Tibial nerve (tissue), 4 donors: ENCODE measurements at regions not wholly inside any gene's neighbourhood (a gene's known extent, or its start where the extent isn't known, plus 50 kb on each side); places are given as distances from the start of the nearest gene placed in this dataset.

Experiments
- DNase-seq, 2 donors: peaks; one replicate each; pipeline ENCODE4 v3.0.0-alpha.2; 2019; ENCODE audit warnings: low spot score in 2 of 2
- H3K27ac ChIP-seq, 4 donors: fragments of 200-600 bp; sonication (generic) in 3 of 4; one replicate each; pipeline ENCODE4 v1.5.1; 2017 to 2019; ENCODE audit warnings: mild to moderate bottlenecking in 1 of 4
- H3K27me3 ChIP-seq, 2 donors: fragments of 200-600 bp; sonication (generic) in 1 of 2; one replicate each; pipeline versions ENCODE4 v1.5.1 to v1.6.0; 2017 to 2019
- H3K36me3 ChIP-seq, 3 donors: fragments of 200-600 bp; sonication (generic); one replicate each; pipeline ENCODE4 v1.5.1; 2018 to 2019
- H3K4me1 ChIP-seq, 4 donors: fragments of 200-600 bp; sonication (generic) in 3 of 4; one replicate each; pipeline ENCODE4 v1.5.1; 2017 to 2019
- H3K4me3 ChIP-seq, 4 donors: fragments of 200-600 bp; sonication (generic) in 3 of 4; one replicate each; pipeline ENCODE4 v1.5.1; 2017 to 2019; ENCODE audit warnings: mild to moderate bottlenecking in 1 of 4, moderate library complexity in 1 of 4
- H3K9me3 ChIP-seq, 4 donors: fragments of 200-600 bp; sonication (generic) in 3 of 4; one replicate each; pipeline ENCODE4 v1.5.1; 2017 to 2019
- EP300 ChIP-seq, 2 donors: sonication (generic); formaldehyde crosslinking; IDR thresholded peaks; one replicate each; pipeline ENCODE4 v1.6.1; 2017; ENCODE audit warnings: antibody characterized with exemption in 2 of 2, mild to moderate bottlenecking in 1 of 2
- POLR2A ChIP-seq, 2 donors: fragments of 450-650 bp; IDR thresholded peaks; one replicate each; pipeline ENCODE4 v1.6.1; 2017; ENCODE audit warnings: antibody characterized with exemption in 2 of 2, mild to moderate bottlenecking in 2 of 2, moderate library complexity in 2 of 2
- WGBS, 2 donors: methylation state at CpG; one replicate each; pipeline ENCODE4 v1.1.5; 2018; 5-methylcytosine and 5-hydroxymethylcytosine counted together
- TF ChIP-seq, protein P1 (sequence below), 5 experiments: fragments of 200-600 bp in 3 of 5; fragments of 450-650 bp in 2 of 5; sonication (generic) in 3 of 5; IDR thresholded peaks; one replicate each; pipeline ENCODE4 v1.5.1; 2016 to 2019; ENCODE audit warnings: antibody characterized with exemption in 5 of 5, mild to moderate bottlenecking in 3 of 5, moderate library complexity in 2 of 5

DNA sequence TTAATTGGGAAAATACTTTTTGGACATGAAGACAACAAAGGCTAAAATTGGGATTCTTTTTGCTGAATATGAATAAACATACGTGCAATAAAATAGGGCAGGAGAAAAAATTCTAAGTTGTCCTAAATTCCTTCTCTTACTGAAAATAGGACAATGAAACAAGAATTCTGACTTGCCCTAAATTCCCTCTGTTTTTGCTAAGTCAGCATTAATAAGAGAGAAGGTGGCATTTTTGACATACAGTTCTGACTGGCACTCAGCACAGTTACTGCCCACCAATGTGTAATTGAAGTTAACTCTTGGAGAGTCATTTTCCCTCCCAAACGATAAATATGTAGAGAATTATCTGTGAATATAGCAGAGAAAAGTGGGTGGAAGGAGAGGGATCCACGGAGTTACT lies 1021.1 kb upstream of the CDH8 start:
- H3K4me1 ChIP-seq, result no peaks in the 10 kb centered on the region
- no peak for TF ChIP-seq EP300 (IDR thresholded peaks at IDR 0.05)
- TF ChIP-seq, protein P1, sequence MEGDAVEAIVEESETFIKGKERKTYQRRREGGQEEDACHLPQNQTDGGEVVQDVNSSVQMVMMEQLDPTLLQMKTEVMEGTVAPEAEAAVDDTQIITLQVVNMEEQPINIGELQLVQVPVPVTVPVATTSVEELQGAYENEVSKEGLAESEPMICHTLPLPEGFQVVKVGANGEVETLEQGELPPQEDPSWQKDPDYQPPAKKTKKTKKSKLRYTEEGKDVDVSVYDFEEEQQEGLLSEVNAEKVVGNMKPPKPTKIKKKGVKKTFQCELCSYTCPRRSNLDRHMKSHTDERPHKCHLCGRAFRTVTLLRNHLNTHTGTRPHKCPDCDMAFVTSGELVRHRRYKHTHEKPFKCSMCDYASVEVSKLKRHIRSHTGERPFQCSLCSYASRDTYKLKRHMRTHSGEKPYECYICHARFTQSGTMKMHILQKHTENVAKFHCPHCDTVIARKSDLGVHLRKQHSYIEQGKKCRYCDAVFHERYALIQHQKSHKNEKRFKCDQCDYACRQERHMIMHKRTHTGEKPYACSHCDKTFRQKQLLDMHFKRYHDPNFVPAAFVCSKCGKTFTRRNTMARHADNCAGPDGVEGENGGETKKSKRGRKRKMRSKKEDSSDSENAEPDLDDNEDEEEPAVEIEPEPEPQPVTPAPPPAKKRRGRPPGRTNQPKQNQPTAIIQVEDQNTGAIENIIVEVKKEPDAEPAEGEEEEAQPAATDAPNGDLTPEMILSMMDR (IDR thresholded peaks at IDR 0.05), result no peak
- no peak for TF ChIP-seq POLR2A (IDR thresholded peaks at IDR 0.05)
- peaks cover 0 to 6% (median 0%) of the 10 kb centered on the region in 4 donors for H3K9me3 ChIP-seq
- no peak for DNase-seq
- 60 to 74% methylated on average over 3 of the region's 3 CpGs for WGBS, 2 donors
- no peaks in the 10 kb centered on the region for H3K27me3 ChIP-seq
- H3K27ac ChIP-seq, result no peak overlapping the region
- H3K4me3 ChIP-seq, result no peak overlapping the region
- H3K36me3 ChIP-seq, result no peaks in the 10 kb centered on the region

DNA sequence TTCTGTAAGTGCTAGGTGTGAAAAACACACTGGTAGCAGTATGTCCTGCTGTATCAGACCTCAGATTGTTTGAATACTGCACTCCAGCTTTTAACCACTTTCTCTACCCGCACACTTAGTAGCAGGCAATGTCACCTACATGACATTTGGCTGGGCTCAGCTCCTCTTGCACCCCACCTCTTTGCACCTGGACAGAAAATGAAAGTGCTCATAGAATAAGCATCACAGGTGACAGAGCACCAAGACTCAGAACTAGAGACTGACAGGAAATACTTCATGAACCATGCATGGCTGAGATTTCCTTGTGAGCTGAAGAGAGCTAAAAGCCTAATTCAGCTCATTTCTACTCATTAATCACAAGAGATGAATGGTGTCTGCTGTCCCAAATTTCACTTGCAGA lies 1014.2 kb upstream of the CDH8 start:
- no peak for DNase-seq
- H3K36me3 ChIP-seq, result no peaks in the 10 kb centered on the region
- H3K4me3 ChIP-seq, result no peak overlapping the region
- H3K9me3 ChIP-seq, result no peaks in the 10 kb centered on the region
- 84 to 89% methylated on average over 1 of the region's 1 CpG for WGBS, 2 donors
- TF ChIP-seq EP300 (IDR thresholded peaks at IDR 0.05), result no peak
- TF ChIP-seq, protein P1 (IDR thresholded peaks at IDR 0.05), result no peak
- no peak for TF ChIP-seq POLR2A (IDR thresholded peaks at IDR 0.05)
- H3K27ac ChIP-seq, result no peak overlapping the region
- no peaks in the 10 kb centered on the region for H3K27me3 ChIP-seq
- H3K4me1 ChIP-seq, result no peaks in the 10 kb centered on the region

DNA sequence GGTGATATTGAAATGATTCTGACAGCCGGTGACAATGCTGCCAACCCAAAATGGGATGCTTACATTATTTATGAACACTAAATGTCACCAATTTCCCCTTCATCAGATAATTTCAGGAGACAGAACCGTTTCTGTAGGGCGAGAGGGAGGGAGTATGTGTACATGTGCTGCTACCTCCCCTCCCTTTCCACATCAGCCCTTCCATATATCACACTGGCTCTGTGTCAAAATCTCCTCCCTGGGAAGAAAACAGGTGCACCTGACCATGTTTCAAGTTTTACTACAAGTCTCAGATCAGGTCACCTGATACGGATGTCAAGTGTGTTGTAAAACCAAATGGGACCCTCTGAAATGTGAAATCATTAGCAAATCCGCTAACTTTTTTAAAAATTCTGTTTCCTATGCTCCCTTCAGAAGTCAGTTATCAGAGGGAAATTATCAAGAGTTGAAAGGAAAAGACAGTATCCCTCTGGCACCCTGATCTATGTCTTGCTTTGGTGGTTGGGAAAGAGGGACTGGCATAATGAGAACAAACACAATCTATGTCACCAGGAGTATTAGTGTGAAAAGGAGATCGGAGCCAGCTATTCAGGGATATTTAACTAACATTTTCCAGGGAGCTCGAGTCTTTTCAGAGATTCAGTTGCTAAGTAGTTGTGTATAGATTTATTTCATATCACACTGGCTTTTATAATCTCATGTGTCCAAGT lies 1002.3 kb upstream of the CDH8 start:
- 63 to 68% methylated on average over 7 of the region's 7 CpGs for WGBS, 2 donors
- Histone ChIP-seq H3K36me3 (no peaks in the 10 kb centered on the region), H3K27ac (no peak overlapping the region), H3K4me1 (no peaks in the 10 kb centered on the region), H3K9me3 (no peaks in the 10 kb centered on the region), H3K4me3 (no peak overlapping the region), H3K27me3 (no peaks in the 10 kb centered on the region)
- DNase-seq, result no peak
- no peak for TF ChIP-seq EP300 (IDR thresholded peaks at IDR 0.05)
- TF ChIP-seq, protein P1 (IDR thresholded peaks at IDR 0.05), result no peak
- no peak for TF ChIP-seq POLR2A (IDR thresholded peaks at IDR 0.05)

DNA sequence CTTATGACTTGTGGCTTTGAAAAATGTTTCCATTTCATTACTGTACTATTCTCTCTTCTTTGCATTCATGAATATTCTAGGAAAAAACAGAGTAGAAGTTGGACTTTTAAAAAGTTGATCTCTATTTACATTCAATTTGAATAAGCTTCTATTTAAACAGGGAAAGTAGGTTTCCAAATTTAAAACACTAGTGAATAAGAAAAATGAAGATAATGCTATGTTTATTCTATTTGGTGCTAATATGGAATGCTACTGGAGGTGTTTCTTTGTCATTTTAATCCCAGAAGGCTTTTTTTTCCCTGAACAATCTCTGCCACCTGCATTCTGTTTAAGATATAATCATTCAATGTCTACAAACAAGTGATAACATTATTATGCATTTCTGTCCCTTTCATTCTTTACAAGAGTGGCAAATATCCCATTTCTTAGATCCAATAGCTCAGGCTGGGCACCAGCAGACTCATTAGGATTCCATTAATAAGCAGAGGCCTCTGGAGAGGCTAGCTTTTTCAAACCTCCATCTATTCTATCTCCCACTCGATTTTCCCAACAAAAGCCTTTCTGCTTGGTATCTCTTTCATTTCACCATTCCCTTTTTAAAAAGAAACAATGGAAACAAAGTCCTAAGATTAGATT lies 1001.6 kb upstream of the CDH8 start:
- no peak for DNase-seq
- Histone ChIP-seq H3K27me3 (no peaks in the 10 kb centered on the region), H3K9me3 (no peaks in the 10 kb centered on the region), H3K36me3 (no peaks in the 10 kb centered on the region), H3K4me3 (no peak overlapping the region), H3K27ac (no peak overlapping the region), H3K4me1 (no peaks in the 10 kb centered on the region)
- WGBS, 2 donors, result 42 to 50% methylated on average over 1 of the region's 1 CpG
- TF ChIP-seq POLR2A (IDR thresholded peaks at IDR 0.05), result no peak
- TF ChIP-seq, protein P1 (IDR thresholded peaks at IDR 0.05), result no peak
- no peak for TF ChIP-seq EP300 (IDR thresholded peaks at IDR 0.05)

DNA sequence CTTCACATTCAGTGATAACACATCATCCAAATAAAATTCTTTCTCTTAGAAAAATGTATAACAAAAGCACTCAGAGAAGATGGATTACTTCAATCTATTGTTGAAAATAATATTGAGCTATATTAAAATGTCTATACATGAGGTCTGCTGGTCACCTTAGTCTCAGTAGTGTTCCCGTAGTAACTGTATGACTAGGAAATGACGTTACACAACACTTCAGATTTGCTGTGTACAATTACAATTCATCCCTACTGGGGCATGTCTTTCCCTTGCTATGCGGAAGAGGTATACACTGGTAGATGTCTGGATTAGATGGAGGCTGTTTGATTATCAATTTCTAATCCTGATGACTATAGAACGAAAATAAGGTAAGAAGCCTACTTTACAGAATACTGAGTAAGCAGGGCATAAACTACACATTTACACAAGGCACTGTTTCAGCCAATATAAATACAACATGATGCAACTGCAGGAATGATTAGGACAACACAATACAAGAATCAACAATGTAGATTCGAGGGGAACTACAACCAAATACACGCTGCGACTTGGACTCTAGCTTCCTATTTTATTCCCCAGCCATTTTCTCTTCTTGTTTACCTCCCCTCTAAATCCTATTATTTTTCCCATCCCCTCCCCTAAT lies 982.5 kb upstream of the CDH8 start:
- Histone ChIP-seq H3K9me3 (peaks cover 0 to 12% (median 0%) of the 10 kb centered on the region in 4 donors), H3K36me3 (no peaks in the 10 kb centered on the region), H3K4me1 (no peaks in the 10 kb centered on the region), H3K27me3 (no peaks in the 10 kb centered on the region), H3K27ac (no peak overlapping the region), H3K4me3 (no peak overlapping the region)
- TF ChIP-seq POLR2A (IDR thresholded peaks at IDR 0.05), result no peak
- TF ChIP-seq EP300 (IDR thresholded peaks at IDR 0.05), result no peak
- TF ChIP-seq, protein P1 (IDR thresholded peaks at IDR 0.05), result no peak
- 82% methylated on average over 7 of the region's 7 CpGs for WGBS, 2 donors
- DNase-seq, result no peak
